ENCODE measurements at regions not wholly inside any gene's neighbourhood (a gene's known extent, or its start where the extent isn't known, plus 50 kb on each side); places are given as distances from the start of the nearest gene placed in this dataset.

DNA sequence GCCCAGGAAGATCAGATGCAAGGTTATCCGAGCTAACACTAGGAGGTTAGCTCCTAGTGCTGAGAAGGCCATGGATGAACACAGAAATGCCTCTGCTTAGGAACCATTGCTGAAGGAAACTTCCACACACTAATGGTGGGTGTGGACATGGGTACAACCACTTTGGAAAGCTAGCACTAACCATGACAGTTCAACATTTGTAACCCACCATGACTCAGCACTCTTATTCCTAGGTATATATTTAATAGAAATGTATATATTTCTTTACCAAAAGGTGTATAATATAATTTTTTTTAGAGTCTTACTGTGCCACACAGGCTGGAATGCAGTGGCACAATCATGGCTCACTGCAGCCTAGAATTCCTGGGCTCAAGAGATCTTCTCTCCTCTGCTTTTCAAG lies 85.3 kb upstream of the BTBD3 start (continued):
- TF ChIP-seq, protein P1, sequence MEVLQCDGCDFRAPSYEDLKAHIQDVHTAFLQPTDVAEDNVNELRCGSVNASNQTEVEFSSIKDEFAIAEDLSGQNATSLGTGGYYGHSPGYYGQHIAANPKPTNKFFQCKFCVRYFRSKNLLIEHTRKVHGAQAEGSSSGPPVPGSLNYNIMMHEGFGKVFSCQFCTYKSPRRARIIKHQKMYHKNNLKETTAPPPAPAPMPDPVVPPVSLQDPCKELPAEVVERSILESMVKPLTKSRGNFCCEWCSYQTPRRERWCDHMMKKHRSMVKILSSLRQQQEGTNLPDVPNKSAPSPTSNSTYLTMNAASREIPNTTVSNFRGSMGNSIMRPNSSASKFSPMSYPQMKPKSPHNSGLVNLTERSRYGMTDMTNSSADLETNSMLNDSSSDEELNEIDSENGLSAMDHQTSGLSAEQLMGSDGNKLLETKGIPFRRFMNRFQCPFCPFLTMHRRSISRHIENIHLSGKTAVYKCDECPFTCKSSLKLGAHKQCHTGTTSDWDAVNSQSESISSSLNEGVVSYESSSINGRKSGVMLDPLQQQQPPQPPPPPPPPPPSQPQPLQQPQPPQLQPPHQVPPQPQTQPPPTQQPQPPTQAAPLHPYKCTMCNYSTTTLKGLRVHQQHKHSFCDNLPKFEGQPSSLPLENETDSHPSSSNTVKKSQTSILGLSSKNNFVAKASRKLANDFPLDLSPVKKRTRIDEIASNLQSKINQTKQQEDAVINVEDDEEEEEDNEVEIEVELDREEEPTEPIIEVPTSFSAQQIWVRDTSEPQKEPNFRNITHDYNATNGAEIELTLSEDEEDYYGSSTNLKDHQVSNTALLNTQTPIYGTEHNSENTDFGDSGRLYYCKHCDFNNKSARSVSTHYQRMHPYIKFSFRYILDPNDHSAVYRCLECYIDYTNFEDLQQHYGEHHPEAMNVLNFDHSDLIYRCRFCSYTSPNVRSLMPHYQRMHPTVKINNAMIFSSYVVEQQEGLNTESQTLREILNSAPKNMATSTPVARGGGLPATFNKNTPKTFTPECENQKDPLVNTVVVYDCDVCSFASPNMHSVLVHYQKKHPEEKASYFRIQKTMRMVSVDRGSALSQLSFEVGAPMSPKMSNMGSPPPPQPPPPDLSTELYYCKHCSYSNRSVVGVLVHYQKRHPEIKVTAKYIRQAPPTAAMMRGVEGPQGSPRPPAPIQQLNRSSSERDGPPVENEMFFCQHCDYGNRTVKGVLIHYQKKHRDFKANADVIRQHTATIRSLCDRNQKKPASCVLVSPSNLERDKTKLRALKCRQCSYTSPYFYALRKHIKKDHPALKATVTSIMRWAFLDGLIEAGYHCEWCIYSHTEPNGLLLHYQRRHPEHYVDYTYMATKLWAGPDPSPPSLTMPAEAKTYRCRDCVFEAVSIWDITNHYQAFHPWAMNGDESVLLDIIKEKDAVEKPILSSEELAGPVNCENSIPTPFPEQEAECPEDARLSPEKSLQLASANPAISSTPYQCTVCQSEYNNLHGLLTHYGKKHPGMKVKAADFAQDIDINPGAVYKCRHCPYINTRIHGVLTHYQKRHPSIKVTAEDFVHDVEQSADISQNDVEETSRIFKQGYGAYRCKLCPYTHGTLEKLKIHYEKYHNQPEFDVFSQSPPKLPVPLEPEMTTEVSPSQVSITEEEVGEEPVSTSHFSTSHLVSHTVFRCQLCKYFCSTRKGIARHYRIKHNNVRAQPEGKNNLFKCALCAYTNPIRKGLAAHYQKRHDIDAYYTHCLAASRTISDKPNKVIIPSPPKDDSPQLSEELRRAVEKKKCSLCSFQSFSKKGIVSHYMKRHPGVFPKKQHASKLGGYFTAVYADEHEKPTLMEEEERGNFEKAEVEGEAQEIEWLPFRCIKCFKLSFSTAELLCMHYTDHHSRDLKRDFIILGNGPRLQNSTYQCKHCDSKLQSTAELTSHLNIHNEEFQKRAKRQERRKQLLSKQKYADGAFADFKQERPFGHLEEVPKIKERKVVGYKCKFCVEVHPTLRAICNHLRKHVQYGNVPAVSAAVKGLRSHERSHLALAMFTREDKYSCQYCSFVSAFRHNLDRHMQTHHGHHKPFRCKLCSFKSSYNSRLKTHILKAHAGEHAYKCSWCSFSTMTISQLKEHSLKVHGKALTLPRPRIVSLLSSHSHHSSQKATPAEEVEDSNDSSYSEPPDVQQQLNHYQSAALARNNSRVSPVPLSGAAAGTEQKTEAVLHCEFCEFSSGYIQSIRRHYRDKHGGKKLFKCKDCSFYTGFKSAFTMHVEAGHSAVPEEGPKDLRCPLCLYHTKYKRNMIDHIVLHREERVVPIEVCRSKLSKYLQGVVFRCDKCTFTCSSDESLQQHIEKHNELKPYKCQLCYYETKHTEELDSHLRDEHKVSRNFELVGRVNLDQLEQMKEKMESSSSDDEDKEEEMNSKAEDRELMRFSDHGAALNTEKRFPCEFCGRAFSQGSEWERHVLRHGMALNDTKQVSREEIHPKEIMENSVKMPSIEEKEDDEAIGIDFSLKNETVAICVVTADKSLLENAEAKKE (CRISPR knock-in tag; IDR thresholded peaks at IDR 0.05), result no peak

DNA sequence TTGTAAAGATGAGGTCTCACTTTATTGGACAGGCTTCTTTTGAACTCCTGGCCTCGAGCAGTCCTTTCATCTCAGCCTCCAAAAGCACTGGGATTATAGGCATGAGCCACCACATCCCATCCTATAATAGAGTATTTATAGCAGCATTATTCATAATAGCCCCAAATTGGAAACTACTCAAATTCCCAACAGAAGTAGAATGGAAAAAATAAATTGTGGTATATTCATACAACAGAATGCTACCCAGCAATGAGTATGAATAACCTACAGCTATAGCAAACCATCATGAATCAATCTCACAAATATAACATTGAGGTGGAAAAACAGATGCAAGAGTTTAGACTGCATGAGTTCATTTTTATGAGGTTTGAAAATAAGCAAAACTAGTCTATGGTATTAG lies 84.8 kb upstream of the BTBD3 start:
- Histone ChIP-seq H3K79me2 (replicated peaks; ENCODE audit: insufficient read depth) (no peaks in the 10 kb centered on the region), H3K4me2 (no peak overlapping the region), H3K27me3 (ENCODE audit: insufficient read depth) (no peaks in the 10 kb centered on the region), H3K4me3 (no peak overlapping the region), H2AFZ (no peak overlapping the region), H3K9me2 (ENCODE audit: insufficient read depth) (peaks cover 5% of the 10 kb centered on the region), H4K20me1 (replicated peaks; ENCODE audit: insufficient read depth) (no peaks in the 10 kb centered on the region), H3K27ac (ENCODE audit: low read depth) (no peak overlapping the region), H3K4me1 (ENCODE audit: insufficient read depth) (no peaks in the 10 kb centered on the region), H3F3A (replicated peaks; ENCODE audit: low read depth) (no peaks in the 10 kb centered on the region), H3K36me3 (ENCODE audit: insufficient read depth) (no peaks in the 10 kb centered on the region)
- ATAC-seq (no peak), DNase-seq (ENCODE audit: low spot score) (no peak)
- Mint-ChIP-seq H3K27me3 (ENCODE audit: insufficient read depth, low read depth, poor library complexity) (no peaks in the 10 kb centered on the region), H3K4me1 (no peaks in the 10 kb centered on the region), H3K27ac (no peak overlapping the region), H3K9me3 (no peaks in the 10 kb centered on the region; the same call in 1 of the 3 replicates), H3K4me3 (no peak overlapping the region), H3K36me3 (ENCODE audit: low read depth) (no peaks in the 10 kb centered on the region)
- TF ChIP-seq EZH2phosphoT487 (IDR thresholded peaks at IDR 0.05; ENCODE audit: unreplicated experiment) (no peak), NANOG (IDR thresholded peaks at IDR 0.05; ENCODE audit: borderline replicate concordance) (no peak), ZNF331 (CRISPR knock-in tag; IDR thresholded peaks at IDR 0.05; ENCODE audit: low read depth) (no peak), POLR2AphosphoS5 (IDR thresholded peaks at IDR 0.05; ENCODE audit: low read depth) (no peak), CREB1 (CRISPR knock-in tag; IDR thresholded peaks at IDR 0.05; ENCODE audit: low read depth) (no peak)
- TF ChIP-seq, protein P2, sequence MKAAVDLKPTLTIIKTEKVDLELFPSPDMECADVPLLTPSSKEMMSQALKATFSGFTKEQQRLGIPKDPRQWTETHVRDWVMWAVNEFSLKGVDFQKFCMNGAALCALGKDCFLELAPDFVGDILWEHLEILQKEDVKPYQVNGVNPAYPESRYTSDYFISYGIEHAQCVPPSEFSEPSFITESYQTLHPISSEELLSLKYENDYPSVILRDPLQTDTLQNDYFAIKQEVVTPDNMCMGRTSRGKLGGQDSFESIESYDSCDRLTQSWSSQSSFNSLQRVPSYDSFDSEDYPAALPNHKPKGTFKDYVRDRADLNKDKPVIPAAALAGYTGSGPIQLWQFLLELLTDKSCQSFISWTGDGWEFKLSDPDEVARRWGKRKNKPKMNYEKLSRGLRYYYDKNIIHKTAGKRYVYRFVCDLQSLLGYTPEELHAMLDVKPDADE (IDR thresholded peaks at IDR 0.05), result no peak
- TF ChIP-seq, protein P1 (CRISPR knock-in tag; IDR thresholded peaks at IDR 0.05), result no peak

All from GM23338 (cell line).